SJSA1 (cell line): ENCODE measurements at regions not wholly inside any gene's neighbourhood (a gene's known extent, or its start where the extent isn't known, plus 50 kb on each side); places are given as distances from the start of the nearest gene placed in this dataset.

ENCODE experiments used
- DNase-seq, 2 experiments: peaks; one replicate each; pipeline ENCODE4 v3.0.0-alpha.2; 2015 to 2020; ENCODE audit warnings: low spot score in 2 of 2, low read depth in 1 of 2
- H3K27ac ChIP-seq: fragments of 250-450 bp; sonication (Bioruptor Pico); 2 replicates; pipeline ENCODE4 v1.5.1; 2020; ENCODE audit warnings: mild to moderate bottlenecking, moderate library complexity
- H3K27me3 ChIP-seq: fragments of 250-450 bp; sonication (Bioruptor Pico); replicated peaks from 2 replicates; pipeline ENCODE4 v1.5.1; 2020; ENCODE audit warnings: mild to moderate bottlenecking, moderate library complexity
- H3K36me3 ChIP-seq: fragments of 250-450 bp; sonication (Bioruptor Pico); 2 replicates; pipeline ENCODE4 v1.5.1; 2020; ENCODE audit warnings: mild to moderate bottlenecking
- H3K4me1 ChIP-seq: fragments of 250-450 bp; sonication (Bioruptor Pico); replicated peaks from 2 replicates; pipeline ENCODE4 v1.6.1; 2021; ENCODE audit warnings: mild to moderate bottlenecking
- H3K4me3 ChIP-seq: fragments of 250-450 bp; sonication (Bioruptor Pico); 2 replicates; pipeline ENCODE4 v1.5.1; 2020; ENCODE audit warnings: mild to moderate bottlenecking
- H3K9me3 ChIP-seq: fragments of 250-450 bp; sonication (Bioruptor Pico); replicated peaks from 2 replicates; pipeline ENCODE4 v1.5.1; 2020; ENCODE audit warnings: mild to moderate bottlenecking

- Histone ChIP-seq H3K9me3 (no peaks in the 10 kb centered on the region), H3K27me3 (no peaks in the 10 kb centered on the region), H3K27ac (no peak overlapping the region), H3K36me3 (no peaks in the 10 kb centered on the region), H3K4me1 (no peaks in the 10 kb centered on the region), H3K4me3 (no peak overlapping the region)
- no peak for DNase-seq
Measured at GRCh38 chr4:14524276-14524675, 478.0 kb upstream of the CPEB2 start.

- no peaks in the 10 kb centered on the region for H3K4me1 ChIP-seq
- H3K9me3 ChIP-seq: no peaks in the 10 kb centered on the region
- no peaks in the 10 kb centered on the region for H3K36me3 ChIP-seq
- H3K4me3 ChIP-seq: no peak overlapping the region
- H3K27me3 ChIP-seq: no peaks in the 10 kb centered on the region
- no peak for DNase-seq
- no peak overlapping the region for H3K27ac ChIP-seq
Measured at GRCh38 chr4:14528918-14529317, 473.4 kb upstream of the CPEB2 start.

- DNase-seq: no peak
- H3K4me3 ChIP-seq: no peak overlapping the region
- no peaks in the 10 kb centered on the region for H3K27me3 ChIP-seq
- H3K9me3 ChIP-seq: no peaks in the 10 kb centered on the region
- no peaks in the 10 kb centered on the region for H3K36me3 ChIP-seq
- no peak overlapping the region for H3K27ac ChIP-seq
- H3K4me1 ChIP-seq: no peaks in the 10 kb centered on the region
Measured at GRCh38 chr4:14529653-14530052, 472.6 kb upstream of the CPEB2 start.

- no peak for DNase-seq
- Histone ChIP-seq H3K9me3 (no peaks in the 10 kb centered on the region), H3K27me3 (no peaks in the 10 kb centered on the region), H3K36me3 (no peaks in the 10 kb centered on the region), H3K4me1 (no peaks in the 10 kb centered on the region), H3K27ac (no peak overlapping the region), H3K4me3 (no peak overlapping the region)
Measured at GRCh38 chr4:14532436-14532835, 469.8 kb upstream of the CPEB2 start.

GRCh38 chr4:14539246-14539645 is 463.0 kb upstream of the CPEB2 start:
- no peaks in the 10 kb centered on the region for H3K9me3 ChIP-seq
- H3K27ac ChIP-seq: no peak overlapping the region
- no peaks in the 10 kb centered on the region for H3K36me3 ChIP-seq
- no peaks in the 10 kb centered on the region for H3K27me3 ChIP-seq
- no peaks in the 10 kb centered on the region for H3K4me1 ChIP-seq
- DNase-seq: no peak
- no peak overlapping the region for H3K4me3 ChIP-seq

GRCh38 chr4:14545163-14545562 is 457.1 kb upstream of the CPEB2 start:
- Histone ChIP-seq H3K4me1 (no peaks in the 10 kb centered on the region), H3K9me3 (no peaks in the 10 kb centered on the region), H3K27ac (no peak overlapping the region), H3K27me3 (no peaks in the 10 kb centered on the region), H3K4me3 (no peak overlapping the region), H3K36me3 (no peaks in the 10 kb centered on the region)
- DNase-seq: no peak

GRCh38 chr4:14545807-14546206 is 456.5 kb upstream of the CPEB2 start:
- Histone ChIP-seq H3K4me3 (no peak overlapping the region), H3K4me1 (no peaks in the 10 kb centered on the region), H3K27ac (no peak overlapping the region), H3K36me3 (no peaks in the 10 kb centered on the region), H3K27me3 (no peaks in the 10 kb centered on the region), H3K9me3 (no peaks in the 10 kb centered on the region)
- DNase-seq: no peak

GRCh38 chr4:14552119-14552518 is 450.2 kb upstream of the CPEB2 start:
- Histone ChIP-seq H3K4me3 (no peak overlapping the region), H3K36me3 (no peaks in the 10 kb centered on the region), H3K9me3 (no peaks in the 10 kb centered on the region), H3K27ac (no peak overlapping the region), H3K27me3 (no peaks in the 10 kb centered on the region), H3K4me1 (no peaks in the 10 kb centered on the region)
- no peak for DNase-seq

- no peak for DNase-seq
- Histone ChIP-seq H3K27ac (no peak overlapping the region), H3K36me3 (no peaks in the 10 kb centered on the region), H3K4me3 (no peak overlapping the region), H3K9me3 (no peaks in the 10 kb centered on the region), H3K27me3 (no peaks in the 10 kb centered on the region), H3K4me1 (no peaks in the 10 kb centered on the region)
Measured at GRCh38 chr4:14559646-14560045, 442.6 kb upstream of the CPEB2 start.

GRCh38 chr4:14560577-14560976 is 441.7 kb upstream of the CPEB2 start:
- no peaks in the 10 kb centered on the region for H3K27me3 ChIP-seq
- H3K4me3 ChIP-seq: no peak overlapping the region
- H3K4me1 ChIP-seq: no peaks in the 10 kb centered on the region
- H3K27ac ChIP-seq: no peak overlapping the region
- H3K36me3 ChIP-seq: no peaks in the 10 kb centered on the region
- H3K9me3 ChIP-seq: no peaks in the 10 kb centered on the region
- no peak for DNase-seq

- Histone ChIP-seq H3K36me3 (no peaks in the 10 kb centered on the region), H3K9me3 (no peaks in the 10 kb centered on the region), H3K27me3 (no peaks in the 10 kb centered on the region), H3K4me3 (no peak overlapping the region), H3K27ac (no peak overlapping the region), H3K4me1 (no peaks in the 10 kb centered on the region)
- no peak for DNase-seq
Measured at GRCh38 chr4:14562901-14563300, 439.4 kb upstream of the CPEB2 start.

- Histone ChIP-seq H3K27ac (no peak overlapping the region), H3K9me3 (no peaks in the 10 kb centered on the region)
- DNase-seq: no peak
Measured at GRCh38 chr4:14564281-14564680, 438.0 kb upstream of the CPEB2 start.

GRCh38 chr4:14566518-14566917 is 435.8 kb upstream of the CPEB2 start:
- Histone ChIP-seq H3K4me3 (no peak overlapping the region), H3K4me1 (no peaks in the 10 kb centered on the region), H3K27me3 (no peaks in the 10 kb centered on the region), H3K36me3 (no peaks in the 10 kb centered on the region), H3K27ac (no peak overlapping the region), H3K9me3 (no peaks in the 10 kb centered on the region)
- DNase-seq: no peak

More at GRCh38 chr4:14564281-14564680, 438.0 kb upstream of the CPEB2 start:
- Histone ChIP-seq H3K27me3 (no peaks in the 10 kb centered on the region), H3K4me1 (no peaks in the 10 kb centered on the region), H3K4me3 (no peak overlapping the region), H3K36me3 (no peaks in the 10 kb centered on the region)

- Histone ChIP-seq H3K4me1 (no peaks in the 10 kb centered on the region), H3K4me3 (no peak overlapping the region), H3K27ac (no peak overlapping the region), H3K27me3 (no peaks in the 10 kb centered on the region), H3K9me3 (no peaks in the 10 kb centered on the region), H3K36me3 (no peaks in the 10 kb centered on the region)
- DNase-seq: no peak
Measured at GRCh38 chr4:14568351-14568750, 433.9 kb upstream of the CPEB2 start.

GRCh38 chr4:14575289-14575688 is 427.0 kb upstream of the CPEB2 start:
- DNase-seq: no peak
- no peak overlapping the region for H3K4me3 ChIP-seq
- no peaks in the 10 kb centered on the region for H3K27me3 ChIP-seq
- no peaks in the 10 kb centered on the region for H3K36me3 ChIP-seq
- no peak overlapping the region for H3K27ac ChIP-seq
- no peaks in the 10 kb centered on the region for H3K4me1 ChIP-seq
- no peaks in the 10 kb centered on the region for H3K9me3 ChIP-seq
